HL-60 (cell line): ENCODE measurements at regions not wholly inside any gene's neighbourhood (a gene's known extent, or its start where the extent isn't known, plus 50 kb on each side); places are given as distances from the start of the nearest gene placed in this dataset.

Experiments used
- DNase-seq, 2 experiments: peaks; one replicate each; pipeline ENCODE4 v3.0.0-alpha.2; 2010 to 2020; ENCODE audit warnings: low read depth in 1 of 2, low spot score in 1 of 2
- H3K27ac ChIP-seq: fragments of 250-450 bp; sonication (Bioruptor Pico); replicated peaks from 2 replicates; pipeline ENCODE4 v1.5.1; 2020; ENCODE audit warnings: mild to moderate bottlenecking, moderate library complexity
- H3K27me3 ChIP-seq: fragments of 250-450 bp; sonication (Bioruptor Pico); 2 replicates; pipeline ENCODE4 v1.5.1; 2021; ENCODE audit warnings: mild to moderate bottlenecking, moderate library complexity; ENCODE audit not compliant: insufficient read depth, poor library complexity, severe bottlenecking
- H3K4me3 ChIP-seq: replicated peaks from 2 replicates; pipeline ENCODE4 v1.5.1; 2011; ENCODE audit warnings: mild to moderate bottlenecking, control low read depth, low read length; ENCODE audit not compliant: insufficient read depth
- GABPA ChIP-seq: IDR thresholded peaks from 2 replicates; pipeline ENCODE4 v1.6.1; 2012; ENCODE audit warnings: low read depth
- POLR2AphosphoS5 ChIP-seq: IDR thresholded peaks from 2 replicates; pipeline ENCODE4 v1.6.1; 2012; ENCODE audit warnings: low read depth
- SPI1 ChIP-seq: IDR thresholded peaks from 2 replicates; pipeline ENCODE4 v1.6.1; 2012; ENCODE audit warnings: low read depth, mild to moderate bottlenecking, borderline replicate concordance
- TF ChIP-seq, protein P1 (sequence below): IDR thresholded peaks from one replicate; pipeline ENCODE4 v1.5.1; 2011; ENCODE audit warnings: low read length, control low read depth, inconsistent platforms; ENCODE audit not compliant: insufficient read depth
- TF ChIP-seq, protein P2 (sequence below): IDR thresholded peaks from 2 replicates; pipeline ENCODE4 v1.6.1; 2012; ENCODE audit warnings: low read depth; ENCODE audit not compliant: insufficient replicate concordance

DNA sequence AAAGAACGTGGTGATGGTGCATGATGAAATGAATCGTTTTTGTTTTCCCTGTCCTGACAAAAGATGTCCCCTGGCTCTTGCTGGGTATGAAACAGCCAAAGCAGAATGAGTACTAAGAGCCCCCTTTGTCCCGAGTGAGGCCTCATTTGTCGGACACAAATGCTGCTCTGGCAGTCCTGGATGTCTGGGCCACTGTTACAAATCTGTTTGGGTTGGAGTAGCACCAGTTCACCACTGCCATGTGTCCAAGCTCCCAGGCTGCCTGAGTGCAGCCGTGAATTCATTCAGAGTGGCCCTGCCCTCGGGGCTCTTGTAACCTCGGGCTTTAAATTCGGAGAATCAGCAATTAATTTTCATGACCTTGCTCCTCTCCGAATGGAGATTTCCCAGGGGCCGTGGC lies 182.4 kb downstream of the NUFIP1 start:
- no peak for DNase-seq
- H3K4me3 ChIP-seq: no peak overlapping the region
- no peaks in the 10 kb centered on the region for H3K27me3 ChIP-seq
- TF ChIP-seq, protein P1, sequence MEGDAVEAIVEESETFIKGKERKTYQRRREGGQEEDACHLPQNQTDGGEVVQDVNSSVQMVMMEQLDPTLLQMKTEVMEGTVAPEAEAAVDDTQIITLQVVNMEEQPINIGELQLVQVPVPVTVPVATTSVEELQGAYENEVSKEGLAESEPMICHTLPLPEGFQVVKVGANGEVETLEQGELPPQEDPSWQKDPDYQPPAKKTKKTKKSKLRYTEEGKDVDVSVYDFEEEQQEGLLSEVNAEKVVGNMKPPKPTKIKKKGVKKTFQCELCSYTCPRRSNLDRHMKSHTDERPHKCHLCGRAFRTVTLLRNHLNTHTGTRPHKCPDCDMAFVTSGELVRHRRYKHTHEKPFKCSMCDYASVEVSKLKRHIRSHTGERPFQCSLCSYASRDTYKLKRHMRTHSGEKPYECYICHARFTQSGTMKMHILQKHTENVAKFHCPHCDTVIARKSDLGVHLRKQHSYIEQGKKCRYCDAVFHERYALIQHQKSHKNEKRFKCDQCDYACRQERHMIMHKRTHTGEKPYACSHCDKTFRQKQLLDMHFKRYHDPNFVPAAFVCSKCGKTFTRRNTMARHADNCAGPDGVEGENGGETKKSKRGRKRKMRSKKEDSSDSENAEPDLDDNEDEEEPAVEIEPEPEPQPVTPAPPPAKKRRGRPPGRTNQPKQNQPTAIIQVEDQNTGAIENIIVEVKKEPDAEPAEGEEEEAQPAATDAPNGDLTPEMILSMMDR: no peak
- no peak for TF ChIP-seq GABPA
- TF ChIP-seq POLR2AphosphoS5: no peak
- no peak for TF ChIP-seq SPI1
- TF ChIP-seq, protein P2, sequence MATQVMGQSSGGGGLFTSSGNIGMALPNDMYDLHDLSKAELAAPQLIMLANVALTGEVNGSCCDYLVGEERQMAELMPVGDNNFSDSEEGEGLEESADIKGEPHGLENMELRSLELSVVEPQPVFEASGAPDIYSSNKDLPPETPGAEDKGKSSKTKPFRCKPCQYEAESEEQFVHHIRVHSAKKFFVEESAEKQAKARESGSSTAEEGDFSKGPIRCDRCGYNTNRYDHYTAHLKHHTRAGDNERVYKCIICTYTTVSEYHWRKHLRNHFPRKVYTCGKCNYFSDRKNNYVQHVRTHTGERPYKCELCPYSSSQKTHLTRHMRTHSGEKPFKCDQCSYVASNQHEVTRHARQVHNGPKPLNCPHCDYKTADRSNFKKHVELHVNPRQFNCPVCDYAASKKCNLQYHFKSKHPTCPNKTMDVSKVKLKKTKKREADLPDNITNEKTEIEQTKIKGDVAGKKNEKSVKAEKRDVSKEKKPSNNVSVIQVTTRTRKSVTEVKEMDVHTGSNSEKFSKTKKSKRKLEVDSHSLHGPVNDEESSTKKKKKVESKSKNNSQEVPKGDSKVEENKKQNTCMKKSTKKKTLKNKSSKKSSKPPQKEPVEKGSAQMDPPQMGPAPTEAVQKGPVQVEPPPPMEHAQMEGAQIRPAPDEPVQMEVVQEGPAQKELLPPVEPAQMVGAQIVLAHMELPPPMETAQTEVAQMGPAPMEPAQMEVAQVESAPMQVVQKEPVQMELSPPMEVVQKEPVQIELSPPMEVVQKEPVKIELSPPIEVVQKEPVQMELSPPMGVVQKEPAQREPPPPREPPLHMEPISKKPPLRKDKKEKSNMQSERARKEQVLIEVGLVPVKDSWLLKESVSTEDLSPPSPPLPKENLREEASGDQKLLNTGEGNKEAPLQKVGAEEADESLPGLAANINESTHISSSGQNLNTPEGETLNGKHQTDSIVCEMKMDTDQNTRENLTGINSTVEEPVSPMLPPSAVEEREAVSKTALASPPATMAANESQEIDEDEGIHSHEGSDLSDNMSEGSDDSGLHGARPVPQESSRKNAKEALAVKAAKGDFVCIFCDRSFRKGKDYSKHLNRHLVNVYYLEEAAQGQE: no peak
- no peak overlapping the region for H3K27ac ChIP-seq

- no peak overlapping the region for H3K27ac ChIP-seq
- no peaks in the 10 kb centered on the region for H3K27me3 ChIP-seq
- no peak for DNase-seq
- no peak overlapping the region for H3K4me3 ChIP-seq
- TF ChIP-seq SPI1: no peak
Measured at GRCh38 chr13:44805585-44805984, 183.7 kb downstream of the NUFIP1 start.

GRCh38 chr13:44803390-44803789 lies 185.9 kb downstream of the NUFIP1 start:
- Histone ChIP-seq H3K27me3 (no peaks in the 10 kb centered on the region), H3K4me3 (no peak overlapping the region), H3K27ac (no peak overlapping the region)
- TF ChIP-seq SPI1: no peak
- TF ChIP-seq, protein P1: no peak
- no peak for TF ChIP-seq POLR2AphosphoS5
- no peak for TF ChIP-seq GABPA
- TF ChIP-seq, protein P2: no peak
- no peak for DNase-seq

- H3K27ac ChIP-seq: no peak overlapping the region
Measured at GRCh38 chr13:44802491-44802890, 186.8 kb downstream of the NUFIP1 start.

More at GRCh38 chr13:44802491-44802890, 186.8 kb downstream of the NUFIP1 start:
- no peak overlapping the region for H3K4me3 ChIP-seq
- no peaks in the 10 kb centered on the region for H3K27me3 ChIP-seq
- TF ChIP-seq, protein P1: no peak
- TF ChIP-seq, protein P2: no peak
- TF ChIP-seq GABPA: no peak
- TF ChIP-seq SPI1: no peak
- no peak for TF ChIP-seq POLR2AphosphoS5
- no peak for DNase-seq
